GM12878 (cell line): ENCODE measurements at regions not wholly inside any gene's neighbourhood (a gene's known extent, or its start where the extent isn't known, plus 50 kb on each side); places are given as distances from the start of the nearest gene placed in this dataset.
A peak's percentile ranks its signal among the peaks of the same experiment; 100 is the strongest.

Experiments used
- ATAC-seq: fragments of 200-7000 bp; cut with Tn5 transposase; 3 replicates; pipeline ENCODE4 v1.9.1; 2020; ENCODE audit warnings: mild to moderate bottlenecking, moderate library complexity
- BruUV-seq: library from RNA; stranded (reverse); fragments of 400-500 nt; replicated peaks from 2 replicates; lab custom pipeline; 2021; lab: Mats Ljungman, UMichigan
- CTCF ChIA-PET: fragments of 300-600 bp; sonication (Branson Sonifier 250); formaldehyde crosslinking; extraction: SDS; loops from one replicate; lab custom pipeline; 2021; ENCODE audit warnings: inconsistent platforms; lab: Yijun Ruan, JAX
- POLR2A ChIA-PET: fragments of 350-600 bp; formaldehyde crosslinking; extraction: SDS; loops from one replicate; lab custom pipeline; 2021; ENCODE audit warnings: inconsistent platforms; lab: Charles Lee
- RAD21 ChIA-PET: fragments of 300-600 bp; sonication (Branson Sonifier 250); formaldehyde crosslinking; loops from one replicate; lab custom pipeline; 2023; ENCODE audit warnings: antibody characterized with exemption; ENCODE audit not compliant: unreplicated experiment; lab: Charles Lee
- SMC1A ChIA-PET: fragments of 300-600 bp; sonication (Branson Sonifier 250); formaldehyde crosslinking; loops from one replicate; lab custom pipeline; 2023; ENCODE audit not compliant: unreplicated experiment, uncharacterized antibody; lab: Charles Lee
- DNase-seq: peaks from one replicate; pipeline ENCODE4 v3.0.0-alpha.2; 2011; ENCODE audit warnings: low read depth, low spot score
- FAIRE-seq: peaks from 3 replicates; lab custom pipeline; 2011; peaks lifted over from hg19 to GRCh38; lab: Jason Lieb, UNC
- H2AFZ ChIP-seq: 2 replicates; pipeline ENCODE4 v1.6.0; 2011; ENCODE audit warnings: low read depth, low read length, control low read depth; ENCODE audit not compliant: control insufficient read depth
- H3K27ac ChIP-seq: 2 replicates; pipeline ENCODE4 v1.5.1; 2011; ENCODE audit warnings: control low read depth; ENCODE audit not compliant: control insufficient read depth, insufficient read depth
- H3K27me3 ChIP-seq, 2 experiments: replicated peaks in 1 of 2; 2 replicates each; pipeline versions ENCODE4 v1.6.0 to v1.6.1; 2011; ENCODE audit warnings: low read length in 1 of 2; ENCODE audit not compliant: control insufficient read depth in 2 of 2, insufficient read depth in 2 of 2
- H3K36me3 ChIP-seq, 2 experiments: 2 replicates each; pipeline ENCODE4 v1.5.1; 2011; ENCODE audit warnings: low read length in 1 of 2; ENCODE audit not compliant: control insufficient read depth in 2 of 2, insufficient read depth in 2 of 2
- H3K4me1 ChIP-seq: 2 replicates; pipeline ENCODE4 v1.6.1; 2011; ENCODE audit warnings: mild to moderate bottlenecking, low read length, moderate library complexity, mixed read lengths; ENCODE audit not compliant: control insufficient read depth, insufficient read depth
- H3K4me2 ChIP-seq: 2 replicates; pipeline ENCODE4 v1.6.0; 2011; ENCODE audit warnings: control low read depth; ENCODE audit not compliant: control insufficient read depth, insufficient read depth
- H3K4me3 ChIP-seq: fragments of 200-600 bp; sonication (generic); 2 replicates; pipeline ENCODE4 v1.5.1; 2016
- H3K79me2 ChIP-seq: 2 replicates; pipeline ENCODE4 v1.6.0; 2011; ENCODE audit warnings: low read length; ENCODE audit not compliant: control insufficient read depth, insufficient read depth
- H3K9ac ChIP-seq: 2 replicates; pipeline ENCODE4 v1.8.0; 2011; ENCODE audit warnings: low read length, control low read depth, mixed read lengths; ENCODE audit not compliant: control insufficient read depth, insufficient read depth
- H3K9me3 ChIP-seq: replicated peaks from 3 replicates; pipeline ENCODE4 v1.5.1; 2011; ENCODE audit warnings: mild to moderate bottlenecking, low read length; ENCODE audit not compliant: control insufficient read depth, insufficient read depth
- H4K20me1 ChIP-seq: 2 replicates; pipeline ENCODE4 v1.6.0; 2011; ENCODE audit not compliant: control insufficient read depth, insufficient read depth
- BMI1 ChIP-seq: fragments of 450-650 bp; IDR thresholded peaks from 2 replicates; pipeline ENCODE4 v1.6.1; 2016; ENCODE audit warnings: mild to moderate bottlenecking, moderate library complexity, borderline replicate concordance
- CHD2 ChIP-seq: IDR thresholded peaks from 2 replicates; pipeline ENCODE4 v1.6.1; 2011; ENCODE audit warnings: low read depth, low read length, improper control_type of control experiment, borderline replicate concordance
- EED ChIP-seq: sonication (generic); IDR thresholded peaks from 2 replicates; pipeline ENCODE4 v1.6.1; 2016; ENCODE audit warnings: antibody characterized with exemption, low read depth
- EZH2 ChIP-seq: IDR thresholded peaks from 2 replicates; pipeline ENCODE4 v1.6.1; 2012; ENCODE audit warnings: low read depth, mild to moderate bottlenecking, control low read depth, inconsistent platforms, low read length, borderline replicate concordance; ENCODE audit not compliant: control insufficient read depth
- GABPA ChIP-seq: IDR thresholded peaks from 2 replicates; pipeline ENCODE4 v1.6.1; 2014; ENCODE audit warnings: antibody characterized with exemption, low read depth, mild to moderate bottlenecking, inconsistent platforms
- HDAC2 ChIP-seq: fragments of 200-600 bp; sonication (generic); IDR thresholded peaks from 2 replicates; pipeline ENCODE4 v1.6.1; 2017
- KAT2A ChIP-seq: conservative IDR thresholded peaks from 2 replicates; pipeline ENCODE4 v1.6.1; 2011; ENCODE audit warnings: low read depth, low read length; ENCODE audit not compliant: control insufficient read depth
- KDM1A ChIP-seq: fragments of 200-600 bp; sonication (generic); IDR thresholded peaks from 2 replicates; pipeline ENCODE4 v1.6.1; 2016; ENCODE audit warnings: borderline replicate concordance
- MXI1 ChIP-seq: fragments of 150-350 bp; IDR thresholded peaks from 2 replicates; pipeline ENCODE4 v1.6.1; 2011; ENCODE audit warnings: low read depth, mild to moderate bottlenecking, inconsistent platforms, low read length, improper control_type of control experiment
- MYB ChIP-seq: fragments of 150-350 bp; IDR thresholded peaks from 2 replicates; pipeline ENCODE4 v1.6.1; 2014; ENCODE audit warnings: mild to moderate bottlenecking, low read depth, low read length, borderline replicate concordance
- NFYB ChIP-seq: IDR thresholded peaks from 2 replicates; pipeline ENCODE4 v1.6.1; 2011; ENCODE audit warnings: low read depth, mild to moderate bottlenecking, low read length, improper control_type of control experiment, moderate library complexity; ENCODE audit not compliant: insufficient read depth
- PML ChIP-seq: IDR thresholded peaks from 2 replicates; pipeline ENCODE4 v1.6.1; 2012; ENCODE audit warnings: low read length, inconsistent platforms
- POU2F2 ChIP-seq: IDR thresholded peaks from 3 replicates; pipeline ENCODE4 v1.6.1; 2011; ENCODE audit warnings: low read depth, mild to moderate bottlenecking, low read length, borderline replicate concordance
- RAD21 ChIP-seq: IDR thresholded peaks from 2 replicates; pipeline ENCODE4 v1.6.1; 2011; ENCODE audit warnings: mild to moderate bottlenecking, low read depth, low read length, moderate library complexity; ENCODE audit not compliant: insufficient read depth
- SMAD5 ChIP-seq: IDR thresholded peaks from 2 replicates; pipeline ENCODE4 v1.6.1; 2016; ENCODE audit warnings: antibody characterized with exemption, low read depth
- SMC3 ChIP-seq: IDR thresholded peaks from 2 replicates; pipeline ENCODE4 v1.6.1; 2011; ENCODE audit warnings: low read length, improper control_type of control experiment, borderline replicate concordance
- SUZ12 ChIP-seq: fragments of 200-600 bp; sonication (generic); IDR thresholded peaks from one replicate; pipeline ENCODE4 v1.6.1; 2018; ENCODE audit warnings: antibody characterized with exemption, mild to moderate bottlenecking; ENCODE audit not compliant: unreplicated experiment
- TARDBP ChIP-seq: IDR thresholded peaks from 2 replicates; pipeline ENCODE4 v1.6.1; 2016; ENCODE audit warnings: borderline replicate concordance
- ZNF207 ChIP-seq: fragments of 450-650 bp; IDR thresholded peaks from 2 replicates; pipeline ENCODE4 v1.6.1; 2014; ENCODE audit warnings: antibody characterized with exemption, mild to moderate bottlenecking, borderline replicate concordance
- ZNF217 ChIP-seq: fragments of 450-650 bp; IDR thresholded peaks from 2 replicates; pipeline ENCODE4 v1.6.1; 2017; ENCODE audit warnings: antibody characterized with exemption, mild to moderate bottlenecking
- in situ Hi-C: fragments of 300-500 bp; cut with MboI; formaldehyde crosslinking; loops from 9 replicates; pipeline ENCODE4 v1.14.3; 2018; ENCODE audit warnings: mixed read lengths
- intact Hi-C: fragments of 100-400 bp; cut with micrococcal nuclease; formaldehyde crosslinking; loops from one replicate; pipeline ENCODE4 v1.14.2; 2022; ENCODE audit not compliant: unreplicated experiment
- TF ChIP-seq, protein P1 (sequence below): IDR thresholded peaks from 2 replicates; pipeline ENCODE4 v1.6.1; 2012; ENCODE audit warnings: mild to moderate bottlenecking, low read depth, low read length
- TF ChIP-seq, protein P2 (sequence below), 3 experiments: IDR thresholded peaks in 2 of 3; conservative IDR thresholded peaks in 1 of 3; 2 replicates each; pipeline ENCODE4 v1.5.1; 2011; ENCODE audit warnings: low read depth in 3 of 3, low read length in 3 of 3, mild to moderate bottlenecking in 3 of 3, control low read depth in 2 of 3, moderate library complexity in 2 of 3, inconsistent platforms in 1 of 3, mixed read lengths in 1 of 3; ENCODE audit not compliant: control insufficient read depth in 2 of 3, insufficient read depth in 1 of 3; ENCODE audit errors: extremely low read depth in 1 of 3

DNA sequence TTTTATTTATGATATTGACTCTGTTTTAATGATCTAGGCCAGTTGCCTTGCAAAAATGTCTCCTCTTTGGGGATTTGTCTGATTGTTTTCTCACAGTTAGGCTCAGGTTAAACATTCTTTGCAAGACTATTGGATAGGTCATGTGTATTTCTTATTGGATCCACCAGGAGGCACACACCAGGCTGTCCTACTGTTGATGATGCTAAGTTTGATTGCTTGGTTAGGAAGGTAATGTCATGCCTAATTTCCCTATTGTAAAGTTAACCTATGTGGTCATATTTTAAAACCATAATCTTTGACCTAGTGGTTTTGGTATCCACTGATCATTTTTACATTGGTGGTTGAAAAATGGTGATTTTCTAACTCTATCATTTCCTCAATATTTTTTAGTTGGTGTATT is 137.1 kb downstream of the BRMS1L start:
- Histone ChIP-seq H3K4me1 (no peaks in the 10 kb centered on the region), H3K27me3 (no peaks in the 10 kb centered on the region), H3K9ac (no peak overlapping the region), H3K4me2 (no peak overlapping the region), H3K79me2 (no peaks in the 10 kb centered on the region), H3K4me3 (no peak overlapping the region), H3K36me3 (no peaks in the 10 kb centered on the region), H3K27ac (no peak overlapping the region), H3K9me3 (no peaks in the 10 kb centered on the region), H2AFZ (no peak overlapping the region), H4K20me1 (no peaks in the 10 kb centered on the region)
- DNase-seq (no peak), ATAC-seq (peak; percentile 78), FAIRE-seq (peak; percentile 85)
- POLR2A ChIA-PET: no interaction called here
- TF ChIP-seq ZNF207 (no peak), EED (no peak), ZNF217 (no peak), EZH2 (no peak), MYB (no peak), KAT2A (no peak), POU2F2 (no peak), MXI1 (no peak), GABPA (no peak), BMI1 (no peak), CHD2 (no peak), PML (no peak), HDAC2 (no peak), NFYB (no peak), SMAD5 (no peak), TARDBP (no peak), KDM1A (no peak), RAD21 (peak; percentile 33; the same call in 1 of the 2 replicates), SMC3 (peak; percentile 58; the same call in 1 of the 2 replicates), SUZ12 (no peak)
- TF ChIP-seq, protein P1, sequence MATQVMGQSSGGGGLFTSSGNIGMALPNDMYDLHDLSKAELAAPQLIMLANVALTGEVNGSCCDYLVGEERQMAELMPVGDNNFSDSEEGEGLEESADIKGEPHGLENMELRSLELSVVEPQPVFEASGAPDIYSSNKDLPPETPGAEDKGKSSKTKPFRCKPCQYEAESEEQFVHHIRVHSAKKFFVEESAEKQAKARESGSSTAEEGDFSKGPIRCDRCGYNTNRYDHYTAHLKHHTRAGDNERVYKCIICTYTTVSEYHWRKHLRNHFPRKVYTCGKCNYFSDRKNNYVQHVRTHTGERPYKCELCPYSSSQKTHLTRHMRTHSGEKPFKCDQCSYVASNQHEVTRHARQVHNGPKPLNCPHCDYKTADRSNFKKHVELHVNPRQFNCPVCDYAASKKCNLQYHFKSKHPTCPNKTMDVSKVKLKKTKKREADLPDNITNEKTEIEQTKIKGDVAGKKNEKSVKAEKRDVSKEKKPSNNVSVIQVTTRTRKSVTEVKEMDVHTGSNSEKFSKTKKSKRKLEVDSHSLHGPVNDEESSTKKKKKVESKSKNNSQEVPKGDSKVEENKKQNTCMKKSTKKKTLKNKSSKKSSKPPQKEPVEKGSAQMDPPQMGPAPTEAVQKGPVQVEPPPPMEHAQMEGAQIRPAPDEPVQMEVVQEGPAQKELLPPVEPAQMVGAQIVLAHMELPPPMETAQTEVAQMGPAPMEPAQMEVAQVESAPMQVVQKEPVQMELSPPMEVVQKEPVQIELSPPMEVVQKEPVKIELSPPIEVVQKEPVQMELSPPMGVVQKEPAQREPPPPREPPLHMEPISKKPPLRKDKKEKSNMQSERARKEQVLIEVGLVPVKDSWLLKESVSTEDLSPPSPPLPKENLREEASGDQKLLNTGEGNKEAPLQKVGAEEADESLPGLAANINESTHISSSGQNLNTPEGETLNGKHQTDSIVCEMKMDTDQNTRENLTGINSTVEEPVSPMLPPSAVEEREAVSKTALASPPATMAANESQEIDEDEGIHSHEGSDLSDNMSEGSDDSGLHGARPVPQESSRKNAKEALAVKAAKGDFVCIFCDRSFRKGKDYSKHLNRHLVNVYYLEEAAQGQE: no peak
- TF ChIP-seq, protein P2, sequence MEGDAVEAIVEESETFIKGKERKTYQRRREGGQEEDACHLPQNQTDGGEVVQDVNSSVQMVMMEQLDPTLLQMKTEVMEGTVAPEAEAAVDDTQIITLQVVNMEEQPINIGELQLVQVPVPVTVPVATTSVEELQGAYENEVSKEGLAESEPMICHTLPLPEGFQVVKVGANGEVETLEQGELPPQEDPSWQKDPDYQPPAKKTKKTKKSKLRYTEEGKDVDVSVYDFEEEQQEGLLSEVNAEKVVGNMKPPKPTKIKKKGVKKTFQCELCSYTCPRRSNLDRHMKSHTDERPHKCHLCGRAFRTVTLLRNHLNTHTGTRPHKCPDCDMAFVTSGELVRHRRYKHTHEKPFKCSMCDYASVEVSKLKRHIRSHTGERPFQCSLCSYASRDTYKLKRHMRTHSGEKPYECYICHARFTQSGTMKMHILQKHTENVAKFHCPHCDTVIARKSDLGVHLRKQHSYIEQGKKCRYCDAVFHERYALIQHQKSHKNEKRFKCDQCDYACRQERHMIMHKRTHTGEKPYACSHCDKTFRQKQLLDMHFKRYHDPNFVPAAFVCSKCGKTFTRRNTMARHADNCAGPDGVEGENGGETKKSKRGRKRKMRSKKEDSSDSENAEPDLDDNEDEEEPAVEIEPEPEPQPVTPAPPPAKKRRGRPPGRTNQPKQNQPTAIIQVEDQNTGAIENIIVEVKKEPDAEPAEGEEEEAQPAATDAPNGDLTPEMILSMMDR (IDR thresholded peaks at IDR 0.05 in 2 of 3, conservative IDR thresholded peaks at IDR 0.05 in 1 of 3; ENCODE audit: control insufficient read depth in 2 of 3, extremely low read depth in 1 of 3, insufficient read depth in 1 of 3, low read depth in 3 of 3, low read length in 3 of 3): peak; percentile 33 to 53 (median 33); a peak in 5 of 6 replicates
- no TSS peak for BruUV-seq
- CTCF ChIA-PET: interaction anchor here (0.9 to 4.2 kb wide), 3 partner anchors 80 to 410 kb away, joined by 3 to 24 read pairs (median 10); no protein-coding TSS in a partner anchor
- SMC1A ChIA-PET: no interaction called here
- in situ Hi-C loops: no loop called here
- intact Hi-C loops: loop anchor here (2.0 to 10.0 kb wide), 3 partner anchors 66 to 412 kb away; no protein-coding TSS in a partner anchor
- RAD21 ChIA-PET: no interaction called here
